K562 (cell line): ENCODE measurements at regions not wholly inside any gene's neighbourhood (a gene's known extent, or its start where the extent isn't known, plus 50 kb on each side); places are given as distances from the start of the nearest gene placed in this dataset.

ENCODE experiments used
- GABPA ChIP-seq: fragments of 200-800 bp; sonication (Bioruptor generic); conservative IDR thresholded peaks from 2 replicates; pipeline ENCODE4 v1.6.1; 2016; ENCODE audit warnings: low read depth, missing genetic modification characterization, missing compliant biosample characterization
- NFRKB ChIP-seq: fragments of 450-650 bp; IDR thresholded peaks from 2 replicates; pipeline ENCODE4 v1.6.1; 2016; ENCODE audit warnings: low read depth
- PHF21A ChIP-seq: fragments of 450-650 bp; IDR thresholded peaks from 2 replicates; pipeline ENCODE4 v1.6.1; 2017; ENCODE audit warnings: low read depth, borderline replicate concordance
- RUNX1 ChIP-seq: sonication (generic); IDR thresholded peaks from 2 replicates; pipeline ENCODE4 v1.6.1; 2016; ENCODE audit warnings: antibody characterized with exemption, low read depth
- STAT5A ChIP-seq: IDR thresholded peaks from 2 replicates; pipeline ENCODE4 v1.6.1; 2012; ENCODE audit warnings: low read length, inconsistent platforms, borderline replicate concordance
- ZNF224 ChIP-seq: sonication (generic); formaldehyde crosslinking; IDR thresholded peaks from 2 replicates; pipeline ENCODE4 v1.8.0; 2022; ENCODE audit warnings: mild to moderate bottlenecking, missing genetic modification reagents
- ZNF830 ChIP-seq: fragments of 250-450 bp; sonication (Bioruptor Pico); IDR thresholded peaks from 2 replicates; pipeline ENCODE4 v1.5.0; 2021; ENCODE audit warnings: mild to moderate bottlenecking
- TF ChIP-seq, protein P1 (sequence below): sonication (generic); formaldehyde crosslinking; IDR thresholded peaks from 2 replicates; pipeline ENCODE4 v1.9.0; 2022; ENCODE audit warnings: mild to moderate bottlenecking, missing genetic modification reagents
- TF ChIP-seq, protein P2 (sequence below): sonication (generic); formaldehyde crosslinking; IDR thresholded peaks from 2 replicates; pipeline ENCODE4 v1.5.0; 2020; ENCODE audit warnings: missing genetic modification reagents
- TF ChIP-seq, protein P3 (sequence below), 2 experiments: fragments of 450-650 bp; formaldehyde crosslinking in 1 of 2; IDR thresholded peaks; 2 replicates each; pipeline versions ENCODE4 v1.4.0 to v1.6.1; 2014 to 2020; ENCODE audit warnings: mild to moderate bottlenecking in 2 of 2, borderline replicate concordance in 1 of 2, low read depth in 1 of 2

DNA sequence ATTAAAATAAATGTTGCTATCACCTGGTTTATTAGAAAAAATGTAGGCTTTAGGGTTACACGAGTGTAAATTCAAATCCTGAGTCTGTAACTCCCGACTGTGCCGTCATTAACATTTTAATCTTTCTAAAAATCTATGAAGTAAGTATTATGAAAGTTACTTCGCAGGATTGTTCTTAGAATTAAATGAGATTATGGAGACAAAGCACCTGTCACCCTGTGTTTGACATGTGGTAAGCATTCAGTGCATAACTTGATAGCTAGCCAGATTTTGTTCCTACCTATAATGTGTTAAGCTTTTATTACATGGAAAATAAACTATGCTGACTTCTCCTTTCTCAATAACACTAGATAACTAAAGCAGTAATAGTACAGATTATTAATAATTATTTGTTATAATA, 429.7 kb upstream of the MMS22L start:
- TF ChIP-seq, protein P1, sequence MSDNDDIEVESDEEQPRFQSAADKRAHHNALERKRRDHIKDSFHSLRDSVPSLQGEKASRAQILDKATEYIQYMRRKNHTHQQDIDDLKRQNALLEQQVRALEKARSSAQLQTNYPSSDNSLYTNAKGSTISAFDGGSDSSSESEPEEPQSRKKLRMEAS (CRISPR knock-in tag) = no peak
- no peak for TF ChIP-seq ZNF224 (CRISPR knock-in tag)
- TF ChIP-seq RUNX1 = no peak
- TF ChIP-seq, protein P2, sequence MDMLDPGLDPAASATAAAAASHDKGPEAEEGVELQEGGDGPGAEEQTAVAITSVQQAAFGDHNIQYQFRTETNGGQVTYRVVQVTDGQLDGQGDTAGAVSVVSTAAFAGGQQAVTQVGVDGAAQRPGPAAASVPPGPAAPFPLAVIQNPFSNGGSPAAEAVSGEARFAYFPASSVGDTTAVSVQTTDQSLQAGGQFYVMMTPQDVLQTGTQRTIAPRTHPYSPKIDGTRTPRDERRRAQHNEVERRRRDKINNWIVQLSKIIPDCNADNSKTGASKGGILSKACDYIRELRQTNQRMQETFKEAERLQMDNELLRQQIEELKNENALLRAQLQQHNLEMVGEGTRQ (CRISPR knock-in tag) = no peak
- TF ChIP-seq STAT5A = no peak
- no peak for TF ChIP-seq GABPA (tag)
- TF ChIP-seq NFRKB = no peak
- TF ChIP-seq, protein P3, sequence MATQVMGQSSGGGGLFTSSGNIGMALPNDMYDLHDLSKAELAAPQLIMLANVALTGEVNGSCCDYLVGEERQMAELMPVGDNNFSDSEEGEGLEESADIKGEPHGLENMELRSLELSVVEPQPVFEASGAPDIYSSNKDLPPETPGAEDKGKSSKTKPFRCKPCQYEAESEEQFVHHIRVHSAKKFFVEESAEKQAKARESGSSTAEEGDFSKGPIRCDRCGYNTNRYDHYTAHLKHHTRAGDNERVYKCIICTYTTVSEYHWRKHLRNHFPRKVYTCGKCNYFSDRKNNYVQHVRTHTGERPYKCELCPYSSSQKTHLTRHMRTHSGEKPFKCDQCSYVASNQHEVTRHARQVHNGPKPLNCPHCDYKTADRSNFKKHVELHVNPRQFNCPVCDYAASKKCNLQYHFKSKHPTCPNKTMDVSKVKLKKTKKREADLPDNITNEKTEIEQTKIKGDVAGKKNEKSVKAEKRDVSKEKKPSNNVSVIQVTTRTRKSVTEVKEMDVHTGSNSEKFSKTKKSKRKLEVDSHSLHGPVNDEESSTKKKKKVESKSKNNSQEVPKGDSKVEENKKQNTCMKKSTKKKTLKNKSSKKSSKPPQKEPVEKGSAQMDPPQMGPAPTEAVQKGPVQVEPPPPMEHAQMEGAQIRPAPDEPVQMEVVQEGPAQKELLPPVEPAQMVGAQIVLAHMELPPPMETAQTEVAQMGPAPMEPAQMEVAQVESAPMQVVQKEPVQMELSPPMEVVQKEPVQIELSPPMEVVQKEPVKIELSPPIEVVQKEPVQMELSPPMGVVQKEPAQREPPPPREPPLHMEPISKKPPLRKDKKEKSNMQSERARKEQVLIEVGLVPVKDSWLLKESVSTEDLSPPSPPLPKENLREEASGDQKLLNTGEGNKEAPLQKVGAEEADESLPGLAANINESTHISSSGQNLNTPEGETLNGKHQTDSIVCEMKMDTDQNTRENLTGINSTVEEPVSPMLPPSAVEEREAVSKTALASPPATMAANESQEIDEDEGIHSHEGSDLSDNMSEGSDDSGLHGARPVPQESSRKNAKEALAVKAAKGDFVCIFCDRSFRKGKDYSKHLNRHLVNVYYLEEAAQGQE (IDR thresholded peaks at IDR 0.05; ENCODE audit: borderline replicate concordance) = no peak
- TF ChIP-seq, protein P3 (CRISPR knock-in tag; IDR thresholded peaks at IDR 0.05; ENCODE audit: low read depth) = no peak
- TF ChIP-seq ZNF830 (CRISPR knock-in tag) = no peak
- no peak for TF ChIP-seq PHF21A
